ENCODE measurements at regions not wholly inside any gene's neighbourhood (a gene's known extent, or its start where the extent isn't known, plus 50 kb on each side); places are given as distances from the start of the nearest gene placed in this dataset.
A peak's percentile ranks its signal among the peaks of the same experiment; 100 is the strongest.

GRCh38 chr22:27003297-27003696, 345.9 kb downstream of the MIAT start:
- ATAC-seq (ENCODE audit: poor library complexity) (no peak), DNase-seq (no peak)
- intact Hi-C loops (cut with DNase I), result no loop called here

- no peak for ATAC-seq (ENCODE audit: poor library complexity)
- intact Hi-C loops (cut with DNase I), result no loop called here
Observed at GRCh38 chr22:27004434-27004833, 347.0 kb downstream of the MIAT start.

GRCh38 chr22:27008454-27008853, 351.1 kb downstream of the MIAT start:
- no peak for ATAC-seq (ENCODE audit: poor library complexity)

More at GRCh38 chr22:27004434-27004833, 347.0 kb downstream of the MIAT start:
- DNase-seq, result no peak

GRCh38 chr22:27011133-27011532, 353.7 kb downstream of the MIAT start:
- DNase-seq (no peak), ATAC-seq (ENCODE audit: poor library complexity) (no peak)
- intact Hi-C loops (cut with DNase I), result no loop called here

More at GRCh38 chr22:27008454-27008853, 351.1 kb downstream of the MIAT start:
- intact Hi-C loops (cut with DNase I), result no loop called here
- DNase-seq, result no peak

GRCh38 chr22:27011717-27012116, 354.3 kb downstream of the MIAT start:
- ATAC-seq (ENCODE audit: poor library complexity) (no peak), DNase-seq (no peak)
- intact Hi-C loops (cut with DNase I), result no loop called here

GRCh38 chr22:27019827-27020226, 362.4 kb downstream of the MIAT start:
- DNase-seq (no peak), ATAC-seq (ENCODE audit: poor library complexity) (no peak)
- intact Hi-C loops (cut with DNase I), result no loop called here

- no peak for ATAC-seq (ENCODE audit: poor library complexity)
- intact Hi-C loops (cut with DNase I), result no loop called here
Observed at GRCh38 chr22:27022274-27022895, 365.0 kb downstream of the MIAT start.

GRCh38 chr22:27022896-27023361, 365.5 kb downstream of the MIAT start:
- ATAC-seq (ENCODE audit: poor library complexity), result no peak

More at GRCh38 chr22:27022274-27022895, 365.0 kb downstream of the MIAT start:
- no peak for DNase-seq

GRCh38 chr22:27023591-27023990, 366.2 kb downstream of the MIAT start:
- DNase-seq, result no peak
- ATAC-seq (ENCODE audit: poor library complexity), result no peak
- intact Hi-C loops (cut with DNase I), result no loop called here

More at GRCh38 chr22:27022896-27023361, 365.5 kb downstream of the MIAT start:
- DNase-seq, result no peak
- intact Hi-C loops (cut with DNase I), result no loop called here

GRCh38 chr22:27024982-27025381, 367.6 kb downstream of the MIAT start:
- DNase-seq, result no peak
- no peak for ATAC-seq (ENCODE audit: poor library complexity)
- intact Hi-C loops (cut with DNase I), result no loop called here

- DNase-seq (no peak), ATAC-seq (ENCODE audit: poor library complexity) (no peak)
- intact Hi-C loops (cut with DNase I), result no loop called here
Observed at GRCh38 chr22:27028093-27028492, 370.7 kb downstream of the MIAT start.

GRCh38 chr22:27029584-27030130, 372.3 kb downstream of the MIAT start:
- no peak for ATAC-seq (ENCODE audit: poor library complexity)
- DNase-seq, result no peak
- intact Hi-C loops (cut with DNase I), result no loop called here

GRCh38 chr22:27032091-27032761, 374.8 kb downstream of the MIAT start:
- peak; percentile 46 for DNase-seq
- peak; percentile 61 for ATAC-seq (ENCODE audit: poor library complexity)
- intact Hi-C loops (cut with DNase I), result no loop called here

- intact Hi-C loops (cut with DNase I), result no loop called here
- ATAC-seq (ENCODE audit: poor library complexity), result no peak
- no peak for DNase-seq
Observed at GRCh38 chr22:27041745-27042310, 384.4 kb downstream of the MIAT start.

GRCh38 chr22:27043262-27043661, 385.9 kb downstream of the MIAT start:
- intact Hi-C loops (cut with DNase I), result no loop called here
- ATAC-seq (ENCODE audit: poor library complexity), result no peak
- DNase-seq, result no peak

- DNase-seq (no peak), ATAC-seq (ENCODE audit: poor library complexity) (no peak)
- intact Hi-C loops (cut with DNase I), result no loop called here
Observed at GRCh38 chr22:27045103-27045947, 387.9 kb downstream of the MIAT start.

- intact Hi-C loops (cut with DNase I), result no loop called here
- ATAC-seq (ENCODE audit: poor library complexity) (no peak), DNase-seq (no peak)
Observed at GRCh38 chr22:27046086-27046485, 388.7 kb downstream of the MIAT start.

GRCh38 chr22:27046603-27047002, 389.2 kb downstream of the MIAT start:
- intact Hi-C loops (cut with DNase I), result no loop called here
- no peak for DNase-seq
- ATAC-seq (ENCODE audit: poor library complexity), result no peak

GRCh38 chr22:27050771-27051170, 393.4 kb downstream of the MIAT start:
- ATAC-seq (ENCODE audit: poor library complexity), result no peak
- no peak for DNase-seq
- intact Hi-C loops (cut with DNase I), result no loop called here

All from Right ventricle myocardium superior (tissue), 1 donor.